ENCODE measurements at regions not wholly inside any gene's neighbourhood (a gene's known extent, or its start where the extent isn't known, plus 50 kb on each side); places are given as distances from the start of the nearest gene placed in this dataset.

DNA sequence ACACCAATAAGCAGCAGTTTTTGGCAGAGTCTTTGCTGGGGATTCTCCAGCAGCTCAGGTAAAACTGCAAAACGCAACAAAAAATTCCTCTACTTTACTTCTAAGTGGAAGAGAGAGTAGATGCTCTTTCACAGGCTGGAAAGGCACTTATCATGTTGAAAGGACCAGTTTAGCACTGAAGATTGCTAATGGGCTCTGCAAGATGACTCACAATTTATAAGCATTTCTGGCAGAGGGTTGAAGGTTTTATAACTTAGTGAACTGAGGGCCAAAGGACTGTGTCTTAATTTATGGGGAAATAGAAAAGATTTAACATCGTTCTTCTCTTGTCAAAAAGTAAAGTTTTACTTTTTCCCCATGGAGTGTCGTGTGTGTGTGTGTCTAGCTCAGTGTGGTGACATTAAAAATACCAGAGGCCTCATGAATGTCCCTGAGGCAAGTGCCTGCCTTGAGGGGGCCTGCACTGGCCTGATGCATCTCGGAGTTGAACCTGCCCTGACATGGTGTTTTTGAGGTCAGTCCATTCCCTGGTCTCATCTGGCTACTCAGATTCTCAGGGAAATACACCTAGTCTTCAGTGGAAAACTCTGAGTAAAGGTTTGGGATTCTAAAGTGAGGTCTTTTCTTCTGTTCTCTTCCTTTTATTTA, 1092.0 kb downstream of the NAALADL2 start:
- Histone ChIP-seq H3K9ac (ENCODE audit: low read depth, low read length) (no peak overlapping the region), H3K79me2 (ENCODE audit: insufficient read depth, low read length) (no peaks in the 10 kb centered on the region), H3K4me1 (ENCODE audit: insufficient read depth, low read length) (no peaks in the 10 kb centered on the region), H4K20me1 (ENCODE audit: insufficient read depth, low read length) (no peaks in the 10 kb centered on the region), H3K4me3 (ENCODE audit: low read depth in 1 of 2, low read length in 2 of 2) (no peak overlapping the region), H3K27me3 (ENCODE audit: insufficient read depth, low read length, poor library complexity) (no peaks in the 10 kb centered on the region), H3K9me3 (ENCODE audit: insufficient read depth, low read length, severe bottlenecking) (no peaks in the 10 kb centered on the region), H3K36me3 (ENCODE audit: insufficient read depth, low read length) (no peaks in the 10 kb centered on the region), H3K4me2 (ENCODE audit: insufficient read depth, low read length) (no peak overlapping the region), H3K27ac (ENCODE audit: low read length) (no peak overlapping the region), H2AFZ (ENCODE audit: low read depth, low read length) (no peak overlapping the region)
- ATAC-seq (ENCODE audit: insufficient read depth, low read depth) = no peak
- TF ChIP-seq EZH2 (IDR thresholded peaks at IDR 0.05; ENCODE audit: borderline replicate concordance, low read depth, low read length, severe bottlenecking) = no peak
- TF ChIP-seq, protein P1, sequence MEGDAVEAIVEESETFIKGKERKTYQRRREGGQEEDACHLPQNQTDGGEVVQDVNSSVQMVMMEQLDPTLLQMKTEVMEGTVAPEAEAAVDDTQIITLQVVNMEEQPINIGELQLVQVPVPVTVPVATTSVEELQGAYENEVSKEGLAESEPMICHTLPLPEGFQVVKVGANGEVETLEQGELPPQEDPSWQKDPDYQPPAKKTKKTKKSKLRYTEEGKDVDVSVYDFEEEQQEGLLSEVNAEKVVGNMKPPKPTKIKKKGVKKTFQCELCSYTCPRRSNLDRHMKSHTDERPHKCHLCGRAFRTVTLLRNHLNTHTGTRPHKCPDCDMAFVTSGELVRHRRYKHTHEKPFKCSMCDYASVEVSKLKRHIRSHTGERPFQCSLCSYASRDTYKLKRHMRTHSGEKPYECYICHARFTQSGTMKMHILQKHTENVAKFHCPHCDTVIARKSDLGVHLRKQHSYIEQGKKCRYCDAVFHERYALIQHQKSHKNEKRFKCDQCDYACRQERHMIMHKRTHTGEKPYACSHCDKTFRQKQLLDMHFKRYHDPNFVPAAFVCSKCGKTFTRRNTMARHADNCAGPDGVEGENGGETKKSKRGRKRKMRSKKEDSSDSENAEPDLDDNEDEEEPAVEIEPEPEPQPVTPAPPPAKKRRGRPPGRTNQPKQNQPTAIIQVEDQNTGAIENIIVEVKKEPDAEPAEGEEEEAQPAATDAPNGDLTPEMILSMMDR (IDR thresholded peaks at IDR 0.05; ENCODE audit: borderline replicate concordance, extremely low read depth, low read length, poor library complexity, severe bottlenecking) = no peak
- DNase-seq = no peak

DNA sequence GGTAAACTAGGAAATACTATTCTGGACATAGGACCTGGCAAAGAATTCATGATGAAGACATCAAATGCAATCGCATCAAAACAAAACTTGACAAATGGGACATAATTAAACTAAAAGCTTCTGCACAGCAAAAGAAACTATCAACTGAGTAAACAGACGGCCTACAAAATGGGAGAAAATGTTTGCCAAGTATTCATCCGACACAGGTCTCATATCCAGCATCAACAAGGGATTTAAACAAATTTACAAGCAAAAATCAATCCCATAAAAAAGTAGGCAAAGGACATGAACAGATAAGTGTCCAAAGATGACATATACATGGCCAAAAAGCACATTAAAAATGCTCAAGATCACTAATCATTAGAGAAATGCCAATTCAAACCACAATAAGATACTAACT, 1088.9 kb downstream of the NAALADL2 start:
- no peaks in the 10 kb centered on the region for H3K9me3 ChIP-seq (ENCODE audit: insufficient read depth, low read length, severe bottlenecking)
- TF ChIP-seq, protein P1 (IDR thresholded peaks at IDR 0.05; ENCODE audit: borderline replicate concordance, extremely low read depth, low read length, poor library complexity, severe bottlenecking) = no peak
- no peak for TF ChIP-seq EZH2 (IDR thresholded peaks at IDR 0.05; ENCODE audit: borderline replicate concordance, low read depth, low read length, severe bottlenecking)
- no peaks in the 10 kb centered on the region for H3K36me3 ChIP-seq (ENCODE audit: insufficient read depth, low read length)
- no peak overlapping the region for H3K4me3 ChIP-seq (ENCODE audit: low read depth in 1 of 2, low read length in 2 of 2)
- no peak overlapping the region for H3K4me2 ChIP-seq (ENCODE audit: insufficient read depth, low read length)
- no peaks in the 10 kb centered on the region for H4K20me1 ChIP-seq (ENCODE audit: insufficient read depth, low read length)
- DNase-seq = no peak
- H3K79me2 ChIP-seq (ENCODE audit: insufficient read depth, low read length) = no peaks in the 10 kb centered on the region
- H3K9ac ChIP-seq (ENCODE audit: low read depth, low read length) = no peak overlapping the region
- H3K4me1 ChIP-seq (ENCODE audit: insufficient read depth, low read length) = no peaks in the 10 kb centered on the region
- no peak overlapping the region for H3K27ac ChIP-seq (ENCODE audit: low read length)
- H2AFZ ChIP-seq (ENCODE audit: low read depth, low read length) = no peak overlapping the region
- no peak for ATAC-seq (ENCODE audit: insufficient read depth, low read depth)
- no peaks in the 10 kb centered on the region for H3K27me3 ChIP-seq (ENCODE audit: insufficient read depth, low read length, poor library complexity)

DNA sequence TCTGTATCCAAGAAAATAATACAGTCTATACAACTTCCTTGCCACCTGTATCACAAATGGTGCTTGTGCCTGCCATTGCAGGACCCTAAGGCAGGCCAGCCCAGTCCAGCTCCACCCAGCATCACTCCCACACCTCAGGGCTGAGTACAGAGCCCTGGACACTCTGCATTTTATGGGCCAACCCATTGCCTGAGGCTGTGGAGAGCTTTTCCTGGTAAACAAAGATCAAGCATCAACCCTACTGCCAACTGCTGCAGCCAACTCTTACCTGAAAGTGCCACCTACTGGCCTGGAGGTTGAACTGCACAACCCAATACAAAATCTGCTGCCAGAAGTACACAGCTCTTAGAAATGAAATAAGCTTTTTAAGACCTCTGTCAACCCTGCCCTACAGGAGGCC, 1082.2 kb downstream of the NAALADL2 start:
- no peak for ATAC-seq (ENCODE audit: insufficient read depth, low read depth)
- H3K27me3 ChIP-seq (ENCODE audit: insufficient read depth, low read length, poor library complexity) = no peaks in the 10 kb centered on the region
- no peaks in the 10 kb centered on the region for H3K9me3 ChIP-seq (ENCODE audit: insufficient read depth, low read length, severe bottlenecking)
- H3K36me3 ChIP-seq (ENCODE audit: insufficient read depth, low read length) = no peaks in the 10 kb centered on the region
- H3K4me3 ChIP-seq (ENCODE audit: low read depth in 1 of 2, low read length in 2 of 2) = no peak overlapping the region
- no peak overlapping the region for H3K4me2 ChIP-seq (ENCODE audit: insufficient read depth, low read length)
- no peaks in the 10 kb centered on the region for H4K20me1 ChIP-seq (ENCODE audit: insufficient read depth, low read length)
- no peak overlapping the region for H2AFZ ChIP-seq (ENCODE audit: low read depth, low read length)
- H3K9ac ChIP-seq (ENCODE audit: low read depth, low read length) = no peak overlapping the region
- TF ChIP-seq, protein P1 (IDR thresholded peaks at IDR 0.05; ENCODE audit: borderline replicate concordance, extremely low read depth, low read length, poor library complexity, severe bottlenecking) = peak; percentile 64
- no peak for TF ChIP-seq EZH2 (IDR thresholded peaks at IDR 0.05; ENCODE audit: borderline replicate concordance, low read depth, low read length, severe bottlenecking)
- H3K4me1 ChIP-seq (ENCODE audit: insufficient read depth, low read length) = no peaks in the 10 kb centered on the region
- no peak for DNase-seq
- H3K79me2 ChIP-seq (ENCODE audit: insufficient read depth, low read length) = no peaks in the 10 kb centered on the region
- H3K27ac ChIP-seq (ENCODE audit: low read length) = no peak overlapping the region
